ENCODE measurements at regions not wholly inside any gene's neighbourhood (a gene's known extent, or its start where the extent isn't known, plus 50 kb on each side); places are given as distances from the start of the nearest gene placed in this dataset.

DNA sequence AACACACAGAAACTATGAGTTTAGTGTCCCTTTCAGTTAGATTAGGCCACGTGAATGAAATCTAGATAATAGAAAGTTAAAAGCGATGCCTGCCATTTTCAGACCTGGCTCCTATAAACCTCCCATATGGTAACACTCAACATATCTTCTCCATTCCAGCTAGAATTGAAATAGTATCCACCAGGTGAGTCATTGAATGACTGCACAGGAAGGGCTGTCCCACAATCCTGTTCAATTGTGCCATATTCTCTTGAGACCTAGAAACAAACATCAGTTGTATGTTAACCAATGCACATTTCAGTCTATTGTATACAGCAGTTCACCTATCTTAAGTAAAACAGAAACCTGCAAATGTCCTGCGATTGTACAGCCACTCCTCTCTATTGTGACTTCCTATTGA lies 659.3 kb upstream of the SLIT2 start:
- TF ChIP-seq, protein P1, sequence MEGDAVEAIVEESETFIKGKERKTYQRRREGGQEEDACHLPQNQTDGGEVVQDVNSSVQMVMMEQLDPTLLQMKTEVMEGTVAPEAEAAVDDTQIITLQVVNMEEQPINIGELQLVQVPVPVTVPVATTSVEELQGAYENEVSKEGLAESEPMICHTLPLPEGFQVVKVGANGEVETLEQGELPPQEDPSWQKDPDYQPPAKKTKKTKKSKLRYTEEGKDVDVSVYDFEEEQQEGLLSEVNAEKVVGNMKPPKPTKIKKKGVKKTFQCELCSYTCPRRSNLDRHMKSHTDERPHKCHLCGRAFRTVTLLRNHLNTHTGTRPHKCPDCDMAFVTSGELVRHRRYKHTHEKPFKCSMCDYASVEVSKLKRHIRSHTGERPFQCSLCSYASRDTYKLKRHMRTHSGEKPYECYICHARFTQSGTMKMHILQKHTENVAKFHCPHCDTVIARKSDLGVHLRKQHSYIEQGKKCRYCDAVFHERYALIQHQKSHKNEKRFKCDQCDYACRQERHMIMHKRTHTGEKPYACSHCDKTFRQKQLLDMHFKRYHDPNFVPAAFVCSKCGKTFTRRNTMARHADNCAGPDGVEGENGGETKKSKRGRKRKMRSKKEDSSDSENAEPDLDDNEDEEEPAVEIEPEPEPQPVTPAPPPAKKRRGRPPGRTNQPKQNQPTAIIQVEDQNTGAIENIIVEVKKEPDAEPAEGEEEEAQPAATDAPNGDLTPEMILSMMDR (IDR thresholded peaks at IDR 0.05; ENCODE audit: insufficient read depth, low read length) = no peak
- no peak for TF ChIP-seq POLR2AphosphoS5 (IDR thresholded peaks at IDR 0.05; ENCODE audit: low read depth)
- no peak for TF ChIP-seq REST (IDR thresholded peaks at IDR 0.05; ENCODE audit: insufficient replicate concordance, low read depth)

Measured in HL-60 (cell line).